Testis (tissue), 2 donors: ENCODE measurements at regions not wholly inside any gene's neighbourhood (a gene's known extent, or its start where the extent isn't known, plus 50 kb on each side); places are given as distances from the start of the nearest gene placed in this dataset.

Experiments used
- CTCF ChIP-seq, 3 experiments: fragments of 450-650 bp in 2 of 3; fragments of 200-600 bp in 1 of 3; sonication (generic) in 1 of 3; IDR thresholded peaks; one replicate each; pipeline ENCODE4 v1.5.1; 2016 to 2019; ENCODE audit warnings: antibody characterized with exemption in 3 of 3, mild to moderate bottlenecking in 2 of 3, moderate library complexity in 1 of 3
- POLR2A ChIP-seq: fragments of 450-650 bp; IDR thresholded peaks from one replicate; pipeline ENCODE4 v1.6.1; 2017; ENCODE audit warnings: antibody characterized with exemption, mild to moderate bottlenecking, moderate library complexity

GRCh38 chr6:4464638-4465037, 311.6 kb upstream of the CDYL start:
- TF ChIP-seq CTCF (IDR thresholded peaks at IDR 0.05) (no peak), POLR2A (no peak)
